SKM-1 (cell line): ENCODE measurements at regions not wholly inside any gene's neighbourhood (a gene's known extent, or its start where the extent isn't known, plus 50 kb on each side); places are given as distances from the start of the nearest gene placed in this dataset.

ENCODE experiments used
- DNase-seq: peaks from one replicate; lab custom pipeline; 2025; ENCODE audit not compliant: unreplicated experiment; lab: John Stamatoyannopoulos, UW

DNA sequence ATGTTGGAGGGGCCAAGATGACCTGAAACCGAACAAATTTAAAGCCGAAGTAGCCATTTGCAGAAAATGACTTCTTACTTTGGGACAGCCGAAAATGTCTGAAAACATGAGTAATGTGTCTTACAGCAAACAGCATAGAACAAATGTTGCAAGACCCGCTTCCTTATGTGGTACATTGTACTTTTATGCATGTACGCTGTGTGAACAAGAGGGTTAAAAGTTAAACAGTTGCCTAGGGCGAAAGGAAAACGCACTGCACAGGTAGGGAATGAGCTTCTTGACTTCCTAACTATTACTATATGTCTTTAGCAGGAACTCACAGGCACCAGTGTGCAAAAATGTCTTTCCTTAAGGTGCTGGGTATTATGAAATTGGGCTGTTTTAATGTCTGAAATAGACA lies 303.5 kb upstream of the MGMT start:
- no peak for DNase-seq

DNA sequence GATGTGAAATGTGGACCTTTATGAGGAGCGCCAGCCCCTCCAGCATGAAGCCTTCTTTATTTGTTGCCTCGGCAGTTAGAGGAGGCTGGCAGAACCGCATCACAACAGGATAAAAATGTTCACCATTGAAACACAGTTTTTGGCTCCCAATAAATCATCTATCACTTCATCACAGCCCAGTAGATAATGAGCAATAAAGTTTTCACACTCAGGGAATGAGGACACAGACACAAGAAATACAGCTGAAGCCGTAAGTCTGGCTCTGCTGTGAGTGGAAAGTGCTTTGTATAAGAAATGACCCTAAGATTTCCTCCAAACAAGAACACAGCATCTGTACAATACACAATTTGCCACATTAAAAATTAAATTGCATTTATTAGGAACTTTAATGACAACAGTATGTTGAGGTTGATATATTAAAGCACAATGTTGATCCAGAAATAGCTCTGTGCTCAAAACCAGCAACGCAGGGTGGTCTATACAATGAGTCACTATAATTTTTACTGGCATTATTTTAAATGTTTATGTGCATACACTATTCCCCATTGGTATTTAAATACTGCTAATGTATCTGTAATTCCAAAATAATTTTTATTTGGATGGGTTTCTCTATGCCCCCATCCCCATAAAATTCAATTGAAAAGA lies 301.8 kb upstream of the MGMT start:
- no peak for DNase-seq

DNA sequence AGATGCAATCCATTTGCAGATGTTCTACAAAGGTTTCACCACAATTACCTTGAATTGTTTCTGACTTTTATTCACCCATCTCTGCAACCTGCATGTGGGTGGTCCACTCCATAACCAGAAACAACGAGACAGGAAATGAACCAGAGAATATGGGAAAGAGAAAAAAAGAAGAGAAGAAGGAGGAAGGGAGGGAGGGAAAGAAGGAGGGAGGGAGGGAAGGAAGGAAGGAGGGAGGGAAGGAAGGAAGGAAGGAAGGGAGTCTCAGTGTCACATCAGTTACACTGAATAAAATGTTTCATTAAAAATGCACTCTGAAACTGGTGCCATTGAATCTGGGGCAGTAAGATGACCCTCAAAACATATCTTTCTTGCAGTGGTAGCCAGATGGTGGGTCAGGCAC lies 301.3 kb upstream of the MGMT start:
- no peak for DNase-seq

DNA sequence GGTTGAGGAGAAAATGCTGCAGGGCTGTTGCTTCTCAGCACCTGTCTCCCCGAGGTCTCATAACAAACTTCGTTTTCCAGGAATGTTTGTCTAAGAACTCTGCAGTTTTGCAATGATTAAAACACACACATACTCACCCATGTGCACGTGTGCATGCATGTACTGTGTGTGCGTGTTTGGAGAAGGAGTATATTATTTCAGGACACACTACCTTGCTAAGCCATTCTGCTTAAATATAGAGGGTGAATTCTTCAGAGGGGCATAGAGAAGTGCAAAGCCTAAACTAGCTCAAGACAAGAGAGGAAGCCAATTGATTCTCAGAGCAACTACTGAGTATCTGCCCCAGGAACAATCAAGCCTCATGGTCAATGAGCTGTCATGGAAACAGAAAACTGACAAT lies 298.4 kb upstream of the MGMT start:
- DNase-seq, result no peak

- no peak for DNase-seq
These were observed 297.9 kb upstream of the MGMT start for GRCh38 chr10:129169115-129169514.

- DNase-seq, result no peak
These were observed 296.2 kb upstream of the MGMT start for GRCh38 chr10:129170812-129171211.

- no peak for DNase-seq
These were observed 295.2 kb upstream of the MGMT start for GRCh38 chr10:129171812-129172211.

GRCh38 chr10:129174232-129175014 lies 292.6 kb upstream of the MGMT start:
- DNase-seq, result no peak

GRCh38 chr10:129179245-129179971 lies 287.6 kb upstream of the MGMT start:
- no peak for DNase-seq

GRCh38 chr10:129179972-129180678 lies 286.9 kb upstream of the MGMT start:
- DNase-seq, result no peak

DNA sequence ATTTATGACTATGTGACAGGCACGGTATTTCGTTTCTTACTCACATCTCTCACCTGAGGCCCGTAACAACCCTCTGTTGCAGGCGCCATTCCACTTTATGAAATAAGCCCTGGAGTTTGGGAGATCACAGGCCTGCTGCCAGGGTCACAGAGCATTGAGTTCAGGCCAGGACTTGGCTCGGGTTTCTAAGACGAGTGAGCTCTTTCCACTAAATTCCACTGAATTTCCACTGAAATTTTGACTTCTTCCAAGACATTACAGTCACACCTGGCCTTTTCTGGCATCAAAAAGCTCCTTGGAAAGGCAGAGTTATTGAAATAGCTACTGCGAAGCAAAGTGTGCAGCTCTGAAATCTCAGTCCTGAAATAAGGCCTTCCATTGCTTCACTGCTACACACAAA lies 282.8 kb upstream of the MGMT start:
- no peak for DNase-seq

DNA sequence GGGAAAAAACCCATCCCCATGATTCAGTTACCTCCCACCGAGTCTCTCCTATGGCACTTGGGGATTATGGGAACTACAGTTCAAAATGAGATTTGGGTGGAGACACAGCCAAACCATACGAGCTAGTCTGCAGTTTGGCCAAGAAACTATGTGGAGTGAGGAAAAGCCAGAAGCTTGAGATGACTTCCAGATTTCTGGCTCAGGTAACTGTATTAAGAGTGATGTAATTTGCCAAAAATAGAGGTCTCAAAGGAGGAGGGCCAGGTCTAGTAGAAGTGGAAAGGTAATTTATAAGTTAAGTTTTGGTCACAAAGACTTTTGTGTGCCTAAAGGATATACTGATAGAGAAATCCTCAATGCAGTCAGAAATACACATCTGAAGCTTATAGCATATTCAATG lies 279.7 kb upstream of the MGMT start:
- no peak for DNase-seq

DNA sequence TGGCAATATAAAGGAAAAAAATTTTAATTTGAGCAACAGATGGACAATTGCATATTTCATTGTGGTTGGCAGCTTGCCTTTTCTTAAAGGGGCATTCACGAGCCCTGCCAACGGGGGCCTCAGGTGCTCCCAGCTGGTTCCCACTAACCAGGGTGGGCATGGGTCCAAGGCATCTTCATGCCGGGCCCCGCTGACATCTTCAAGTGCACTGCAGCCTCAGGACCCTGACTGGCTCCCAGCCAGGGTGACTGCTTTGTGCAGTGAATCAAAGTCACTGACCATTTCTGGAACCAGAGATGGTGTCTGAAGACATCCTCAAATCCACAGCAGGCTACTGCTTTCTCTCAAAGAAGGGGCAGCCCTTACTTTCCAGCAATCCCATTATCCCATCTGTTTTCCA lies 275.2 kb upstream of the MGMT start:
- DNase-seq, result no peak

- DNase-seq, result no peak
These were observed 274.5 kb upstream of the MGMT start for GRCh38 chr10:129192344-129193128.

DNA sequence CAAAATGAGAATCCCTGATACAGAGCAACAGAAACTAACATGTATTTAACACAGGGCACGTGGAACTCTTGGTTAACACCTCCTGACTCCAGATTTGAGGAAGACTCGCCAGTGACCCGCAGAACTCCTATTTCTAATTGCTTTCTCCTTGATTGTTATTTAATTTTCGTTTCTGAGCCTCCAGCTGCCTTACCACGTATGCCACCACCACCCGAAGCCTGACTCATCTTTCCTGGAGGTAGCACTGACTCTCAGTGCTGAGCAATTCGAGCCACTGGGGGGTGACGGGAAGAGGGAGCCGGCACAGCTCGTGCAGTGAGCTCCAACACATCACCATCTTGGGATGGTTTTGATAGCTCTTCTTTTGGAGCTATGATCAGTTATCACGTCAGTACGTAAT lies 273.9 kb upstream of the MGMT start:
- no peak for DNase-seq

GRCh38 chr10:129194181-129194870 lies 272.7 kb upstream of the MGMT start:
- no peak for DNase-seq

- DNase-seq, result no peak
These were observed 267.2 kb upstream of the MGMT start for GRCh38 chr10:129199826-129200225.

- DNase-seq, result no peak
These were observed 263.2 kb upstream of the MGMT start for GRCh38 chr10:129203819-129204218.

DNA sequence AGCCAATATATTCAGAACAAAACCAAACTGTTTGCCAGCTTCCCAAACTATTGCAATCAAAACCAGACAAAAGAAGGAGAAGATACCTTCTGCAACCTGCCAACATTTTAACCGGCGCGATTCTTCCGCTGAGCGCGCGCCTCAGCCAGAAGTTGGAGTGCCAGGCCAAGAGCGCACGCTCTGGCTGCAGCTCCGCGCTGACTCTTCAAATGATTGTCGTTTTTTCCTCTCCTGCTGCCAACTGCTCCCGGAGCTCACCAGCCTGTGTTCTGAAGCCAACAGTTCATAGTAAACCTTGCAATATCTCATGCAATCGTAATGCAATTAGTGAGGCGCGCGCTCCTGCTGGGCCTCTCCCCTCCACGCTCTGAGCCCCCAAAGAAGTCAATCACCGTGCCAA lies 259.7 kb upstream of the MGMT start:
- DNase-seq, result no peak

DNA sequence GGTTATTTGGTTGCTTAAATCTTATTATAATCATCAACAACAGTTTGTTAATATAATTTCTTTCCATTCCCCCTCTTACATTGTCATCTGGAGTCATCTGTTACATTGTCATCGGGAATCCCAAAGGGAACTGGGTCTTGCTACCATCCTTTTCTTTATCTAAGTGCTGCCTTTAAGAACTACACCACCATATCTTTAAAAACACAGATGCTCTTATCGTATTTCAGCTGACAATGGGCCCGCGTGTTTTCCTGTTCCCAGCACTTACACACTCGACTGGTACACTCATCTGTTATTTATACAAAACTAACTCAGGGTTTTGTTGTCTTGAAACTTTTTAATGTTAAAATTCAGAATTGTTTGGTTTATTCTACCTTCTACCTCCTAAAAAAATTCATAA lies 256.2 kb upstream of the MGMT start:
- DNase-seq, result no peak
